HepG2 (cell line): ENCODE measurements at regions not wholly inside any gene's neighbourhood (a gene's known extent, or its start where the extent isn't known, plus 50 kb on each side); places are given as distances from the start of the nearest gene placed in this dataset.
"Not testable (repeated sequence)": the region's sequence is repeated elsewhere in the genome, so short reads cannot be mapped to it uniquely, and the experiment has no call there.

ENCODE experiments used
- ATAC-seq: fragments of 200-7000 bp; cut with Tn5 transposase; 3 replicates; pipeline ENCODE4 v1.9.1; 2020; ENCODE audit warnings: mild to moderate bottlenecking, moderate library complexity
- BruUV-seq: library from RNA; stranded (reverse); fragments of 400-500 nt; replicated peaks from 2 replicates; lab custom pipeline; 2021; lab: Mats Ljungman, UMichigan
- CTCF ChIA-PET: fragments of 300-600 bp; formaldehyde crosslinking; extraction: SDS; loops from one replicate; lab custom pipeline; 2021; ENCODE audit warnings: low total read pairs, inconsistent platforms, low intra/inter-chr PET ratio; lab: Yijun Ruan, JAX
- POLR2A ChIA-PET: fragments of 350-600 bp; sonication (Branson Sonifier 250); formaldehyde crosslinking; loops from one replicate; lab custom pipeline; 2020; ENCODE audit warnings: antibody characterized with exemption, inconsistent platforms; lab: Yijun Ruan, JAX
- DNase-seq: peaks from one replicate; pipeline ENCODE4 v3.0.0-alpha.2; 2015; ENCODE audit warnings: low spot score
- FAIRE-seq: peaks from 3 replicates; lab custom pipeline; 2011; peaks lifted over from hg19 to GRCh38; lab: Jason Lieb, UNC
- H2AFZ ChIP-seq: one replicate; pipeline ENCODE4 v1.6.1; 2011; ENCODE audit warnings: low read length, inconsistent platforms
- H3K27ac ChIP-seq: fragments of 300-600 bp; 3 replicates; pipeline ENCODE4 v1.8.0; 2011; ENCODE audit warnings: mixed run types, mild to moderate bottlenecking, mixed read lengths, low read length, inconsistent platforms; ENCODE audit not compliant: insufficient read depth; ENCODE audit errors: extremely low read length
- H3K27me3 ChIP-seq, 2 experiments: fragments of 200-600 bp in 1 of 2; 2 replicates in 1 of 2; 3 replicates in 1 of 2; pipeline versions ENCODE4 v1.6.0 to v1.8.0; 2011; ENCODE audit warnings: low read length in 2 of 2, mild to moderate bottlenecking in 2 of 2, moderate library complexity in 2 of 2, inconsistent platforms in 1 of 2; ENCODE audit not compliant: insufficient read depth in 2 of 2, control insufficient read depth in 1 of 2
- H3K36me3 ChIP-seq, 2 experiments: fragments of 200-600 bp in 1 of 2; replicated peaks in 1 of 2; 2 replicates in 1 of 2; 3 replicates in 1 of 2; pipeline versions ENCODE4 v1.5.1 to v1.8.0; 2011; ENCODE audit warnings: low read length in 2 of 2, inconsistent platforms in 1 of 2; ENCODE audit not compliant: insufficient read depth in 2 of 2, control insufficient read depth in 1 of 2
- H3K4me1 ChIP-seq: 2 replicates; pipeline ENCODE4 v1.5.1; 2012; ENCODE audit warnings: low read length, inconsistent platforms; ENCODE audit not compliant: insufficient read depth
- H3K4me2 ChIP-seq: 2 replicates; pipeline ENCODE4 v1.6.0; 2011; ENCODE audit warnings: low read depth, low read length, inconsistent platforms
- H3K4me3 ChIP-seq, 3 experiments: fragments of 200-600 bp in 1 of 3; sonication (generic), shearing (Covaris generic) in 1 of 3; replicated peaks in 1 of 3; 2 replicates each; pipeline ENCODE4 v1.5.1; 2011 to 2016; ENCODE audit warnings: low read length in 3 of 3, inconsistent platforms in 2 of 3, low read depth in 2 of 3, mild to moderate bottlenecking in 2 of 3, control low read depth in 1 of 3, mixed read lengths in 1 of 3; ENCODE audit not compliant: insufficient read depth in 1 of 3
- H3K79me2 ChIP-seq: one replicate; pipeline ENCODE4 v1.6.1; 2011; ENCODE audit warnings: low read length, inconsistent platforms; ENCODE audit not compliant: insufficient read depth
- H3K9ac ChIP-seq: 2 replicates; pipeline ENCODE4 v1.6.0; 2011; ENCODE audit warnings: mild to moderate bottlenecking, low read depth, low read length, inconsistent platforms; ENCODE audit not compliant: insufficient read depth
- H3K9me3 ChIP-seq: 2 replicates; pipeline ENCODE4 v1.5.1; 2012; ENCODE audit warnings: mild to moderate bottlenecking, low read length
- H4K20me1 ChIP-seq: 2 replicates; pipeline ENCODE4 v1.6.0; 2011; ENCODE audit warnings: inconsistent platforms, mild to moderate bottlenecking, low read length, moderate library complexity; ENCODE audit not compliant: insufficient read depth
- CENPX ChIP-seq: sonication (generic); formaldehyde crosslinking; IDR thresholded peaks from 2 replicates; pipeline ENCODE4 v1.9.0; 2021; ENCODE audit warnings: mild to moderate bottlenecking, missing genetic modification reagents, moderate library complexity
- HNF4A ChIP-seq: sonication (generic); formaldehyde crosslinking; IDR thresholded peaks from 2 replicates; pipeline ENCODE4 v1.4.0; 2020; ENCODE audit warnings: missing genetic modification reagents
- LCORL ChIP-seq, 2 experiments: fragments of 450-650 bp in 1 of 2; sonication (generic) in 1 of 2; formaldehyde crosslinking in 1 of 2; IDR thresholded peaks; 2 replicates each; pipeline versions ENCODE4 v1.5.0 to v1.6.1; 2017 to 2020; ENCODE audit warnings: antibody characterized with exemption in 1 of 2, missing genetic modification reagents in 1 of 2
- RFXAP ChIP-seq: sonication (generic); formaldehyde crosslinking; IDR thresholded peaks from 2 replicates; pipeline ENCODE4 v1.4.0; 2020; ENCODE audit warnings: missing genetic modification reagents, borderline replicate concordance
- SP1 ChIP-seq, 2 experiments: fragments of 450-650 bp in 1 of 2; sonication (generic) in 1 of 2; formaldehyde crosslinking in 1 of 2; IDR thresholded peaks; 2 replicates each; pipeline versions ENCODE4 v1.4.0 to v1.6.1; 2016 to 2020; ENCODE audit warnings: missing genetic modification reagents in 1 of 2
- STAG1 ChIP-seq: sonication (generic); formaldehyde crosslinking; IDR thresholded peaks from 2 replicates; pipeline ENCODE4 v1.4.0; 2020; ENCODE audit warnings: missing genetic modification reagents
- TCF7L2 ChIP-seq: IDR thresholded peaks from 2 replicates; pipeline ENCODE4 v1.6.1; 2011; ENCODE audit warnings: mild to moderate bottlenecking, low read depth, low read length, moderate library complexity
- ZNF354B ChIP-seq: sonication (generic); formaldehyde crosslinking; IDR thresholded peaks from 2 replicates; pipeline ENCODE4 v1.8.0; 2022; ENCODE audit warnings: mild to moderate bottlenecking, missing genetic modification reagents
- WGBS: methylation state at CpG from one replicate; pipeline ENCODE4 v1.1.6; 2017; ENCODE audit warnings: low lambda C conversion rate; 5-methylcytosine and 5-hydroxymethylcytosine counted together
- in situ Hi-C: cut with HindIII; loops from 2 replicates; pipeline ENCODE4 v1.10.0; 2017; ENCODE audit warnings: low pct_unique_long_range_greater_than_20kb; ENCODE audit not compliant: extremely low pct_ligation_motif_present
- intact Hi-C: fragments of 100-400 bp; cut with micrococcal nuclease; formaldehyde crosslinking; loops from one replicate; pipeline ENCODE4 v1.10.0; 2022; ENCODE audit not compliant: unreplicated experiment

- H2AFZ ChIP-seq, FAIRE-seq, ATAC-seq, H3K4me2 ChIP-seq, H3K9ac ChIP-seq, H3K27me3 ChIP-seq, in situ Hi-C loops, BruUV-seq, H3K4me3 ChIP-seq, H3K79me2 ChIP-seq, H3K4me1 ChIP-seq, H3K27ac ChIP-seq, intact Hi-C loops, CTCF ChIA-PET, H3K9me3 ChIP-seq, DNase-seq, H4K20me1 ChIP-seq, POLR2A ChIA-PET: not testable (repeated sequence)
- peaks cover 14 to 26% of the 10 kb centered on the region in 2 experiments; a peak in 4 of 5 replicates for H3K36me3 ChIP-seq
- 89% methylated on average over 11 of the region's 11 CpGs for WGBS
Observed at GRCh38 chr17:83026921-83027320, 52.5 kb upstream of the METRNL start.

GRCh38 chr17:83028851-83029250, 50.6 kb upstream of the METRNL start:
- no peak overlapping the region for H3K4me2 ChIP-seq
- in situ Hi-C loops = no loop called here
- ChIA-PET CTCF (no interaction called here), POLR2A (no interaction called here)
- no peaks in the 10 kb centered on the region for H4K20me1 ChIP-seq
- no peak overlapping the region for H3K27ac ChIP-seq
- WGBS = 96% methylated on average over 17 of the region's 17 CpGs
- no peaks in the 10 kb centered on the region for H3K27me3 ChIP-seq
- TF ChIP-seq STAG1 (CRISPR knock-in tag) = no peak
- TF ChIP-seq ZNF354B (CRISPR knock-in tag) = no peak
- no peak for TF ChIP-seq RFXAP (CRISPR knock-in tag)
- no peak for TF ChIP-seq SP1 (IDR thresholded peaks at IDR 0.05)
- TF ChIP-seq SP1 (CRISPR knock-in tag; IDR thresholded peaks at IDR 0.05) = no peak
- TF ChIP-seq CENPX (CRISPR knock-in tag) = no peak
- TF ChIP-seq HNF4A (CRISPR knock-in tag) = no peak
- no peak for TF ChIP-seq LCORL (IDR thresholded peaks at IDR 0.05)
- TF ChIP-seq LCORL (CRISPR knock-in tag; IDR thresholded peaks at IDR 0.05) = no peak
- TF ChIP-seq TCF7L2 = no peak
- H3K4me3 ChIP-seq = no peak overlapping the region
- FAIRE-seq (no peak), ATAC-seq (no peak), DNase-seq (no peak)
- no peaks in the 10 kb centered on the region for H3K9me3 ChIP-seq
- no peaks in the 10 kb centered on the region for H3K4me1 ChIP-seq
- H2AFZ ChIP-seq = no peak overlapping the region
- no TSS peak for BruUV-seq
- intact Hi-C loops = no loop called here
- peaks cover 14 to 29% of the 10 kb centered on the region in 2 experiments; a peak in 4 of 5 replicates for H3K36me3 ChIP-seq
- H3K9ac ChIP-seq = no peak overlapping the region
- no peaks in the 10 kb centered on the region for H3K79me2 ChIP-seq
